ENCODE measurements at regions not wholly inside any gene's neighbourhood (a gene's known extent, or its start where the extent isn't known, plus 50 kb on each side); places are given as distances from the start of the nearest gene placed in this dataset.

GRCh38 chr20:55792049-55792448 lies 213.3 kb downstream of the CBLN4 start (continued):
- TF ChIP-seq REST (IDR thresholded peaks at IDR 0.05; ENCODE audit: unreplicated experiment) (no peak), POLR2AphosphoS5 (IDR thresholded peaks at IDR 0.05; ENCODE audit: low read depth) (no peak), ETS1 (IDR thresholded peaks at IDR 0.05) (no peak), ZNF331 (CRISPR knock-in tag; IDR thresholded peaks at IDR 0.05; ENCODE audit: low read depth) (no peak), JUNB (IDR thresholded peaks at IDR 0.05; ENCODE audit: unreplicated experiment) (no peak)

GRCh38 chr20:55790178-55790577 lies 215.1 kb downstream of the CBLN4 start:
- Histone ChIP-seq H3K36me3 (ENCODE audit: insufficient read depth) (peaks cover 22% of the 10 kb centered on the region), H3K9me2 (ENCODE audit: insufficient read depth) (no peaks in the 10 kb centered on the region), H3K27ac (ENCODE audit: low read depth) (no peak overlapping the region), H4K20me1 (replicated peaks; ENCODE audit: insufficient read depth) (no peaks in the 10 kb centered on the region), H3K79me2 (replicated peaks; ENCODE audit: insufficient read depth) (no peaks in the 10 kb centered on the region), H3F3A (replicated peaks; ENCODE audit: low read depth) (no peaks in the 10 kb centered on the region), H2AFZ (no peak overlapping the region), H3K4me2 (no peak overlapping the region), H3K27me3 (ENCODE audit: insufficient read depth) (no peaks in the 10 kb centered on the region), H3K4me1 (ENCODE audit: insufficient read depth) (no peaks in the 10 kb centered on the region), H3K4me3 (no peak overlapping the region)
- Mint-ChIP-seq H3K4me3 (no peak overlapping the region), H3K27ac (no peak overlapping the region), H3K9me3 (peaks cover 95% of the 10 kb centered on the region), H3K36me3 (ENCODE audit: low read depth) (peaks cover 46% of the 10 kb centered on the region), H3K4me1 (no peaks in the 10 kb centered on the region), H3K27me3 (ENCODE audit: insufficient read depth, low read depth, poor library complexity) (peaks cover 2% of the 10 kb centered on the region)
- DNase-seq (ENCODE audit: low spot score) (no peak), ATAC-seq (no peak)
- TF ChIP-seq REST (IDR thresholded peaks at IDR 0.05; ENCODE audit: unreplicated experiment) = no peak

- Histone ChIP-seq H3K4me1 (ENCODE audit: insufficient read depth) (no peaks in the 10 kb centered on the region), H4K20me1 (replicated peaks; ENCODE audit: insufficient read depth) (no peaks in the 10 kb centered on the region), H2AFZ (no peak overlapping the region), H3K27ac (ENCODE audit: low read depth) (no peak overlapping the region), H3K9me2 (ENCODE audit: insufficient read depth) (no peaks in the 10 kb centered on the region), H3K36me3 (ENCODE audit: insufficient read depth) (peaks cover 11% of the 10 kb centered on the region), H3K27me3 (ENCODE audit: insufficient read depth) (no peaks in the 10 kb centered on the region), H3K79me2 (replicated peaks; ENCODE audit: insufficient read depth) (no peaks in the 10 kb centered on the region), H3K4me3 (no peak overlapping the region), H3F3A (replicated peaks; ENCODE audit: low read depth) (no peaks in the 10 kb centered on the region), H3K4me2 (no peak overlapping the region)
- Mint-ChIP-seq H3K9me3 (peaks cover 91% of the 10 kb centered on the region), H3K4me3 (no peak overlapping the region), H3K36me3 (ENCODE audit: low read depth) (peaks cover 27% of the 10 kb centered on the region), H3K27me3 (ENCODE audit: insufficient read depth, low read depth, poor library complexity) (no peaks in the 10 kb centered on the region), H3K27ac (no peak overlapping the region), H3K4me1 (no peaks in the 10 kb centered on the region)
- no peak for DNase-seq (ENCODE audit: low spot score)
- ATAC-seq = no peak
- TF ChIP-seq ZNF114 (CRISPR knock-in tag; IDR thresholded peaks at IDR 0.05) = no peak
- TF ChIP-seq NANOG (IDR thresholded peaks at IDR 0.05; ENCODE audit: borderline replicate concordance) = no peak
- no peak for TF ChIP-seq JUNB (IDR thresholded peaks at IDR 0.05; ENCODE audit: unreplicated experiment)
- TF ChIP-seq ETS1 (IDR thresholded peaks at IDR 0.05) = no peak
- TF ChIP-seq EZH2 (IDR thresholded peaks at IDR 0.05; ENCODE audit: low read depth, unreplicated experiment) = no peak
Measured at GRCh38 chr20:55784036-55784435, 221.3 kb downstream of the CBLN4 start.

Data from GM23338 (cell line).